ENCODE measurements at regions not wholly inside any gene's neighbourhood (a gene's known extent, or its start where the extent isn't known, plus 50 kb on each side); places are given as distances from the start of the nearest gene placed in this dataset.

GRCh38 chr5:97907646-97908400, 724.8 kb upstream of the RIOK2 start:
- Histone ChIP-seq H3K4me1 (no peaks in the 10 kb centered on the region), H3K9me3 (peaks cover 12% of the 10 kb centered on the region), H3K27me3 (ENCODE audit: low read depth) (no peaks in the 10 kb centered on the region), H3K36me3 (no peaks in the 10 kb centered on the region), H3K27ac (no peak overlapping the region), H3K4me3 (no peak overlapping the region)
- DNase-seq (no peak), ATAC-seq (no peak)
- intact Hi-C loops (cut with DNase I): no loop called here
- TF ChIP-seq CTCF (IDR thresholded peaks at IDR 0.05): no peak

- DNase-seq (no peak), ATAC-seq (no peak)
- H3K4me1 ChIP-seq: no peaks in the 10 kb centered on the region
- intact Hi-C loops (cut with DNase I): no loop called here
- H3K36me3 ChIP-seq: no peaks in the 10 kb centered on the region
- no peak overlapping the region for H3K4me3 ChIP-seq
- no peak for TF ChIP-seq CTCF (IDR thresholded peaks at IDR 0.05)
- no peaks in the 10 kb centered on the region for H3K27me3 ChIP-seq (ENCODE audit: low read depth)
- H3K27ac ChIP-seq: no peak overlapping the region
- H3K9me3 ChIP-seq: peaks cover 3% of the 10 kb centered on the region
Measured at GRCh38 chr5:97909541-97909940, 726.5 kb upstream of the RIOK2 start.

- DNase-seq (no peak), ATAC-seq (no peak)
- Histone ChIP-seq H3K4me1 (no peaks in the 10 kb centered on the region), H3K27ac (no peak overlapping the region), H3K9me3 (no peaks in the 10 kb centered on the region), H3K4me3 (no peak overlapping the region), H3K36me3 (no peaks in the 10 kb centered on the region), H3K27me3 (ENCODE audit: low read depth) (no peaks in the 10 kb centered on the region)
- no peak for TF ChIP-seq CTCF (IDR thresholded peaks at IDR 0.05)
- intact Hi-C loops (cut with DNase I): no loop called here
Measured at GRCh38 chr5:97914483-97914882, 731.4 kb upstream of the RIOK2 start.

- H3K4me3 ChIP-seq: no peak overlapping the region
- H3K27ac ChIP-seq: no peak overlapping the region
- intact Hi-C loops (cut with DNase I): no loop called here
- H3K27me3 ChIP-seq (ENCODE audit: low read depth): no peaks in the 10 kb centered on the region
- H3K36me3 ChIP-seq: no peaks in the 10 kb centered on the region
- no peak for DNase-seq
- no peak for TF ChIP-seq CTCF (IDR thresholded peaks at IDR 0.05)
- no peaks in the 10 kb centered on the region for H3K4me1 ChIP-seq
- no peak for ATAC-seq
- H3K9me3 ChIP-seq: no peaks in the 10 kb centered on the region
Measured at GRCh38 chr5:97915106-97915505, 732.1 kb upstream of the RIOK2 start.

GRCh38 chr5:97918057-97918456, 735.0 kb upstream of the RIOK2 start:
- no peak for ATAC-seq
- no peaks in the 10 kb centered on the region for H3K9me3 ChIP-seq
- no peak overlapping the region for H3K4me3 ChIP-seq
- intact Hi-C loops (cut with DNase I): no loop called here
- no peak for TF ChIP-seq CTCF (IDR thresholded peaks at IDR 0.05)
- H3K27me3 ChIP-seq (ENCODE audit: low read depth): no peaks in the 10 kb centered on the region
- DNase-seq: no peak
- no peak overlapping the region for H3K27ac ChIP-seq
- no peaks in the 10 kb centered on the region for H3K4me1 ChIP-seq
- H3K36me3 ChIP-seq: no peaks in the 10 kb centered on the region

Data from lower lobe of right lung (tissue), 2 donors.